SK-N-SH treated with all-trans-retinoic acid at 6 μM for 48 hours (cell line): ENCODE measurements at regions not wholly inside any gene's neighbourhood (a gene's known extent, or its start where the extent isn't known, plus 50 kb on each side); places are given as distances from the start of the nearest gene placed in this dataset.
A peak's percentile ranks its signal among the peaks of the same experiment; 100 is the strongest.

Experiments
- ATAC-seq: fragments of 200-7000 bp; cut with Tn5 transposase; 3 replicates; pipeline ENCODE4 v1.9.1; 2020; ENCODE audit warnings: mild to moderate bottlenecking, moderate library complexity
- ARNTL ChIP-seq: fragments of 450-650 bp; formaldehyde crosslinking; IDR thresholded peaks from 2 replicates; pipeline ENCODE4 v1.5.0; 2020; ENCODE audit warnings: low read depth, mild to moderate bottlenecking, moderate library complexity, borderline replicate concordance
- CREB5 ChIP-seq: fragments of 250-450 bp; sonication (Bioruptor Pico); IDR thresholded peaks from 2 replicates; pipeline ENCODE4 v1.5.1; 2020; ENCODE audit warnings: low read depth, mild to moderate bottlenecking, moderate library complexity
- CSRNP3 ChIP-seq: fragments of 250-450 bp; sonication (Bioruptor Pico); IDR thresholded peaks from 2 replicates; pipeline ENCODE4 v1.5.1; 2021; ENCODE audit warnings: mild to moderate bottlenecking, moderate library complexity
- ESRRG ChIP-seq: fragments of 250-450 bp; sonication (Bioruptor Pico); IDR thresholded peaks from 2 replicates; pipeline ENCODE4 v1.6.1; 2021; ENCODE audit warnings: mild to moderate bottlenecking
- ISL1 ChIP-seq: fragments of 250-450 bp; sonication (Bioruptor Pico); IDR thresholded peaks from 2 replicates; pipeline ENCODE4 v2.1.2; 2022; ENCODE audit warnings: mild to moderate bottlenecking, moderate library complexity
- PATZ1 ChIP-seq: fragments of 250-450 bp; sonication (Bioruptor Pico); IDR thresholded peaks from 2 replicates; pipeline ENCODE4 v1.8.0; 2020; ENCODE audit warnings: mild to moderate bottlenecking, moderate library complexity, borderline replicate concordance
- POU6F1 ChIP-seq: fragments of 250-450 bp; sonication (Bioruptor Pico); IDR thresholded peaks from 2 replicates; pipeline ENCODE4 v1.8.0; 2021; ENCODE audit warnings: low read depth, mild to moderate bottlenecking, moderate library complexity, borderline replicate concordance
- RARB ChIP-seq: fragments of 250-450 bp; sonication (Bioruptor Pico); IDR thresholded peaks from 2 replicates; pipeline ENCODE4 v1.8.0; 2021; ENCODE audit warnings: mild to moderate bottlenecking, moderate library complexity
- SNAI2 ChIP-seq: fragments of 250-450 bp; sonication (Bioruptor Pico); IDR thresholded peaks from 2 replicates; pipeline ENCODE4 v1.5.0; 2020; ENCODE audit warnings: mild to moderate bottlenecking, moderate library complexity
- TCF4 ChIP-seq: fragments of 250-450 bp; sonication (Bioruptor Pico); IDR thresholded peaks from 2 replicates; pipeline ENCODE4 v1.8.0; 2021; ENCODE audit warnings: mild to moderate bottlenecking, moderate library complexity, borderline replicate concordance
- TOX ChIP-seq: fragments of 250-450 bp; sonication (Bioruptor Pico); IDR thresholded peaks from 2 replicates; pipeline ENCODE4 v1.8.0; 2021; ENCODE audit warnings: mild to moderate bottlenecking, moderate library complexity, borderline replicate concordance
- TSHZ2 ChIP-seq: fragments of 250-450 bp; sonication (Bioruptor Pico); IDR thresholded peaks from 2 replicates; pipeline ENCODE4 v1.5.0; 2020; ENCODE audit warnings: mild to moderate bottlenecking, moderate library complexity
- ZC3H10 ChIP-seq: fragments of 250-450 bp; sonication (Bioruptor Pico); IDR thresholded peaks from 2 replicates; pipeline ENCODE4 v1.5.1; 2021; ENCODE audit warnings: mild to moderate bottlenecking, moderate library complexity
- ZFP3 ChIP-seq: fragments of 250-450 bp; sonication (Bioruptor Pico); IDR thresholded peaks from 2 replicates; pipeline ENCODE4 v1.5.0; 2020; ENCODE audit warnings: mild to moderate bottlenecking, moderate library complexity
- ZFP30 ChIP-seq: fragments of 450-650 bp; formaldehyde crosslinking; IDR thresholded peaks from 2 replicates; pipeline ENCODE4 v1.5.0; 2022; ENCODE audit warnings: mild to moderate bottlenecking, moderate library complexity
- ZNF8 ChIP-seq: fragments of 450-650 bp; formaldehyde crosslinking; IDR thresholded peaks from 2 replicates; pipeline ENCODE4 v1.5.0; 2020; ENCODE audit warnings: mild to moderate bottlenecking, moderate library complexity

GRCh38 chr7:130920122-130920521 is 186.1 kb upstream of the KLF14 start:
- TF ChIP-seq TSHZ2 (CRISPR knock-in tag), result no peak
- TF ChIP-seq, all 23 proteins: peak for 0
- no peak for ATAC-seq

GRCh38 chr7:130921391-130922180 is 187.6 kb upstream of the KLF14 start:
- TF ChIP-seq TOX (CRISPR knock-in tag) (0 out of 2 replicates have a peak, but pooled peaks have one; percentile 22), POU6F1 (no peak)
- TF ChIP-seq, all 23 proteins: peak for 1
- peak; percentile 27 for ATAC-seq

GRCh38 chr7:130922206-130923112 is 188.5 kb upstream of the KLF14 start:
- ATAC-seq, result no peak
- TF ChIP-seq ZC3H10 (CRISPR knock-in tag), result no peak
- TF ChIP-seq ZFP3 (CRISPR knock-in tag), result no peak
- no peak for TF ChIP-seq PATZ1
- TF ChIP-seq ZFP30 (CRISPR knock-in tag), result no peak
- TF ChIP-seq ISL1 (CRISPR knock-in tag), result no peak
- no peak for TF ChIP-seq ARNTL
- no peak for TF ChIP-seq SNAI2
- TF ChIP-seq CSRNP3, result no peak
- TF ChIP-seq RARB, result no peak
- no peak for TF ChIP-seq CREB5 (CRISPR knock-in tag)
- no peak for TF ChIP-seq ZNF8 (CRISPR knock-in tag)
- TF ChIP-seq POU6F1, result no peak
- TF ChIP-seq TCF4 (CRISPR knock-in tag), result no peak
- TF ChIP-seq TOX (CRISPR knock-in tag), result no peak
- no peak for TF ChIP-seq TSHZ2 (CRISPR knock-in tag)
- TF ChIP-seq ESRRG, result no peak
- TF ChIP-seq, all 23 proteins: peak for 0
